ENCODE measurements at regions not wholly inside any gene's neighbourhood (a gene's known extent, or its start where the extent isn't known, plus 50 kb on each side); places are given as distances from the start of the nearest gene placed in this dataset.

DNA sequence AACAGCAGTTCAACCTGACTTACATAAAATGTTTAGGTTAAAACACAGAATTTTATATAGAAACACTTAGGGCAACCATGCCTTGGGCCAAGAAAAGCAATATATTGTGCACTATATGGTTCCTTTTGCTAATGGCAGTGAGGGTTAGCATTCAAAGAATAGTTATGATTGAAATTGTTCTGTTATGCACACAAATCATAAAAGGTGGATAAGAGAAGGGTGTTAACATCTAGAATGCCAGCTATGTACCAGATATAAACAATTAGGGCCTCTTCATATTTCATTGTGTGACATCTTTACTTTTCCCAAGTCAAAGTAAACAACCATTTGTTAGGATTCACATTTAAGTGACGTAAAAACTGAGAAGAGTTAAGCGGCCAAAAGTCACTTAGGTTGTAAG, 308.0 kb upstream of the B3GALT2 start:
- TF ChIP-seq, protein P1, sequence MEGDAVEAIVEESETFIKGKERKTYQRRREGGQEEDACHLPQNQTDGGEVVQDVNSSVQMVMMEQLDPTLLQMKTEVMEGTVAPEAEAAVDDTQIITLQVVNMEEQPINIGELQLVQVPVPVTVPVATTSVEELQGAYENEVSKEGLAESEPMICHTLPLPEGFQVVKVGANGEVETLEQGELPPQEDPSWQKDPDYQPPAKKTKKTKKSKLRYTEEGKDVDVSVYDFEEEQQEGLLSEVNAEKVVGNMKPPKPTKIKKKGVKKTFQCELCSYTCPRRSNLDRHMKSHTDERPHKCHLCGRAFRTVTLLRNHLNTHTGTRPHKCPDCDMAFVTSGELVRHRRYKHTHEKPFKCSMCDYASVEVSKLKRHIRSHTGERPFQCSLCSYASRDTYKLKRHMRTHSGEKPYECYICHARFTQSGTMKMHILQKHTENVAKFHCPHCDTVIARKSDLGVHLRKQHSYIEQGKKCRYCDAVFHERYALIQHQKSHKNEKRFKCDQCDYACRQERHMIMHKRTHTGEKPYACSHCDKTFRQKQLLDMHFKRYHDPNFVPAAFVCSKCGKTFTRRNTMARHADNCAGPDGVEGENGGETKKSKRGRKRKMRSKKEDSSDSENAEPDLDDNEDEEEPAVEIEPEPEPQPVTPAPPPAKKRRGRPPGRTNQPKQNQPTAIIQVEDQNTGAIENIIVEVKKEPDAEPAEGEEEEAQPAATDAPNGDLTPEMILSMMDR (conservative IDR thresholded peaks at IDR 0.05; ENCODE audit: low read length): no peak
- no peak for TF ChIP-seq EZH2phosphoT487 (IDR thresholded peaks at IDR 0.05; ENCODE audit: borderline replicate concordance, low read depth, low read length)
